ENCODE measurements at regions not wholly inside any gene's neighbourhood (a gene's known extent, or its start where the extent isn't known, plus 50 kb on each side); places are given as distances from the start of the nearest gene placed in this dataset.

DNA sequence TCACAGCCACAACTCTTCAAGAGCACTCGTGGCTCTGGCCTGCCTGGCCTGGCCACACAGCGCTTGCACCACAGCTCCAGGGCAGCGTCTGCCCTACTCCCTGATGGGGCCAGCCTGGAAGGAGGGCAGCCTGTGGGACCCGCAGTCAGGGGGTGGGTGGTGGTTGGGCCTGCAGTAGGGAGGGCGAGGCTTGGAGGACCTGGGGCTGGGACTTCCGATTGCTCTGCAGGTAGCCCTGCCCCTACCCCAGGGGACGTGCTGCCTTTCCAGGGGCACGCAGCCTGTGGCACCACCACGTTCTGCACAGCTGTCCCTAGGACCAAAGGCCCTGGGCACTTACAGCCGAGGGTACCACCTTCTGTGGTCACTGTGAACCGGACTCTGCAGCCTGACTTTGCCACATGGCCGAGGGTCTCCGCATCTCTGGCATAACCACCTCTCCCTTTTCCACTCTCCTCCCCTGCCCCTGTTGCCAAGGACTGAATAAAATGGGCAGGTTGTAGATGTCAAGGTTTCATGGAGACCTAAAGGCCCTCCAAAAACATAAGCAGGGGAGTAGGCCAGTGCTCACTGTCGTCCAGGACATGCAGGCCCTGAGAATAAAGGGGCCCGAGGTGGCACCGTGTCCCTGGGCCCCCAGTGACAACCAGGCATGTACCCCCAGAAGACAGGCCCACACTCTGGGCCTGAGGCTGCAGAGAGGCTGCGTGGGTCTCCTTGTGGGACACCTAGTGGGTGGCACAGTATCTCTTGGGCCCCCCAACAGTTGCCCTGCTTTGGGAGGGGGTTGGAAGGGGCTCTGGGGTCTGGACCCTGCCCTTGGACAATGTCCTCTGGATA is 87.3 kb downstream of the INHBB start:
- Histone ChIP-seq H2AFZ (ENCODE audit: low read length) (no peak overlapping the region), H2BK15ac (ENCODE audit: low read length) (no peak overlapping the region), H2BK12ac (ENCODE audit: low read length) (no peak overlapping the region), H3K18ac (ENCODE audit: low read length) (no peak overlapping the region), H4K8ac (ENCODE audit: low read depth, low read length) (no peak overlapping the region), H2AK5ac (ENCODE audit: low read depth, low read length) (peak overlapping the region; percentile 60), H3K4ac (ENCODE audit: low read length) (no peak overlapping the region), H3K4me2 (ENCODE audit: insufficient read depth, low read length, poor library complexity, severe bottlenecking) (no peak overlapping the region), H4K91ac (ENCODE audit: low read depth, low read length, poor library complexity) (no peak overlapping the region), H3K9ac (ENCODE audit: low read depth, low read length, poor library complexity) (no peak overlapping the region), H3K27ac (replicated peaks; ENCODE audit: low read length) (no peak overlapping the region), H3K4me3 (ENCODE audit: low read length in 2 of 2) (no peak overlapping the region), H2BK5ac (ENCODE audit: low read length) (no peak overlapping the region), H3K14ac (ENCODE audit: low read length) (no peak overlapping the region), H3K9me3 (replicated peaks in 1 of 2; ENCODE audit: control insufficient read depth in 2 of 2, insufficient read depth in 1 of 2, low read depth in 1 of 2, low read length in 2 of 2) (no peaks in the 10 kb centered on the region), H3K79me1 (ENCODE audit: low read depth, low read length) (no peaks in the 10 kb centered on the region), H3K23ac (ENCODE audit: low read depth, low read length, poor library complexity) (peak overlapping the region; percentile 82), H2BK120ac (ENCODE audit: low read depth, low read length) (no peak overlapping the region), H3K36me3 (replicated peaks in 1 of 2; ENCODE audit: control insufficient read depth in 2 of 2, insufficient read depth in 2 of 2, low read length in 2 of 2) (no peaks in the 10 kb centered on the region), H3K27me3 (ENCODE audit: control insufficient read depth in 3 of 3, insufficient read depth in 3 of 3, low read depth in 1 of 3, low read length in 3 of 3) (peaks cover 0 to 75% (median 10%) of the 10 kb centered on the region in 3 experiments), H3K4me1 (ENCODE audit: control insufficient read depth in 2 of 2, insufficient read depth in 1 of 2, low read depth in 1 of 2, low read length in 2 of 2) (no peaks in the 10 kb centered on the region)
- no CpG with 5 or more reads among the region's 17 CpGs for WGBS, 2 donors (ENCODE audit: extremely low coverage in 2 of 2, insufficient read length in 2 of 2, insufficient replicate concordance in 1 of 2)
- no peak for DNase-seq (ENCODE audit: low spot score)

DNA sequence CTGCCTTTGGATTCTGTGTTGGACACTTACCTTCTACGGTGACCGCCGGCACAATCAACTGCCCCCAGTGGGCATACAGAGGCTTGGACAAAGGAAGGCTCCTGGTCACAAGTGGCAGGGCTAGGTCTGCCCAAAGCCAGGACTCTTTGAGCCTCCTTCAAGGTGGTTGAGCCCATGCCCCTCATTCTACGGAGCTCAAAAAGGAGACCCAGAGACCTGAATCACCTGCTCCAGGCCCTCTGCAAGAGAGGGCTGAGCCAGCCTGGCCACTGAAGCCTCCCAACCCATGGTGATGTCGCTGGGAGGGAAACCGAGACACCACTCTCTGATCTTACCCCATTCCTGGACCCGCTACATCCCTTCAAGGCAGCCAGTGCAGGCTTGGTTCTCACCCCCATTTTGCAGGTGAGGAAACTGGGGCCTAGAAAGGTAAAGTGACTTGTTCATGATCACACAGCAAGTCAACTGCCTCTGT is 87.9 kb downstream of the INHBB start:
- Histone ChIP-seq H3K14ac (ENCODE audit: low read length) (no peak overlapping the region), H4K91ac (ENCODE audit: low read depth, low read length, poor library complexity) (no peak overlapping the region), H3K18ac (ENCODE audit: low read length) (no peak overlapping the region), H3K27me3 (ENCODE audit: control insufficient read depth in 3 of 3, insufficient read depth in 3 of 3, low read depth in 1 of 3, low read length in 3 of 3) (peaks cover 0 to 81% (median 10%) of the 10 kb centered on the region in 3 experiments), H3K23ac (ENCODE audit: low read depth, low read length, poor library complexity) (no peak overlapping the region), H2BK5ac (ENCODE audit: low read length) (no peak overlapping the region), H3K4ac (ENCODE audit: low read length) (no peak overlapping the region), H2BK12ac (ENCODE audit: low read length) (no peak overlapping the region), H3K4me1 (ENCODE audit: control insufficient read depth in 2 of 2, insufficient read depth in 1 of 2, low read depth in 1 of 2, low read length in 2 of 2) (no peaks in the 10 kb centered on the region), H2BK15ac (ENCODE audit: low read length) (no peak overlapping the region), H3K9ac (ENCODE audit: low read depth, low read length, poor library complexity) (no peak overlapping the region), H2AFZ (ENCODE audit: low read length) (no peak overlapping the region), H3K4me3 (ENCODE audit: low read length in 2 of 2) (no peak overlapping the region), H3K36me3 (replicated peaks in 1 of 2; ENCODE audit: control insufficient read depth in 2 of 2, insufficient read depth in 2 of 2, low read length in 2 of 2) (no peaks in the 10 kb centered on the region), H3K27ac (replicated peaks; ENCODE audit: low read length) (no peak overlapping the region), H4K8ac (ENCODE audit: low read depth, low read length) (no peak overlapping the region), H3K4me2 (ENCODE audit: insufficient read depth, low read length, poor library complexity, severe bottlenecking) (no peak overlapping the region), H2BK120ac (ENCODE audit: low read depth, low read length) (no peak overlapping the region), H3K9me3 (replicated peaks in 1 of 2; ENCODE audit: control insufficient read depth in 2 of 2, insufficient read depth in 1 of 2, low read depth in 1 of 2, low read length in 2 of 2) (no peaks in the 10 kb centered on the region), H2AK5ac (ENCODE audit: low read depth, low read length) (peak overlapping the region; percentile 50), H3K79me1 (ENCODE audit: low read depth, low read length) (no peaks in the 10 kb centered on the region)
- no CpG with 5 or more reads among the region's 7 CpGs for WGBS, 2 donors (ENCODE audit: extremely low coverage in 2 of 2, insufficient read length in 2 of 2, insufficient replicate concordance in 1 of 2)
- DNase-seq (ENCODE audit: low spot score): no peak

DNA sequence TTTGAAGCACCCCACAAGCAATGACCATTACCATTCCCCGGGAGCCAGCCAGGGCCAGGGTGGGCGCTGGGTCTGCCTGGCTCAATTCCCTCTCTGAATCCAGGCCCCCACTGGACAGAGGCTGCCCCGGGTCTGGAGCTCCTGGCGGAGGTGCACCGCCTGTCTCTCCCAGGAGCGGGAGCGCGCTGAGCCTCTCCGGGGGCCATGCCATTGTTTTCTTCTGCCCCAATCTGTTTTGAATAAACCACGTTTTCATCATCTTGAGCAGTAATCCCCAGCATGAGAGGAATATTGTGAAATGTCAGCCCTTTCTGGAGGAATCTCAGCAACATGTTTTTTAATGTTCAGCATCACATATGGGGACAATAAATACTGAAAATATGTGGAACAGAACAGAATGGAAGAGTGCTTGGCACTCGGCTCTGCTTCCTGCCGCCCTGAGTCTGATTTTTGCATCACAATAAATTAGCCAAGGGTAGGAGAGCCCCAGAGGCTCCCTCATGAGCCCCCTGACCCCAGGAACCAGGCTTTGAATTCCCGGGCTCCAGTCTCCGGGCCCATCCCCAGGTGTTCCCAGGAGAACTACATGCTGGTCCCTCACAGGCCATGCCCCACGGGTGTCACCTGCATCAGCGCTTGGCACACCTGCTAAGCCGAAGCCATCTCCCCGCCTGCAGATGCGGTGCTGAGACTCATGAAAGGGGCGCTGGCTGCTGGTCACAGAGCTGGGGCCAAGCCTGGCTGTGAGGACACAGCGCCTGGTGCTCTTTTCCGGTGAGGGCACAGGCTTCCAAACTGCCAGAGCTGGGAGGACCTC is 88.8 kb downstream of the INHBB start:
- H4K91ac ChIP-seq (ENCODE audit: low read depth, low read length, poor library complexity): peak overlapping the region; percentile 11
- no peak overlapping the region for H3K4me3 ChIP-seq (ENCODE audit: low read length in 2 of 2)
- H3K4me2 ChIP-seq (ENCODE audit: insufficient read depth, low read length, poor library complexity, severe bottlenecking): no peak overlapping the region
- no peak overlapping the region for H3K23ac ChIP-seq (ENCODE audit: low read depth, low read length, poor library complexity)
- no peak overlapping the region for H3K27ac ChIP-seq (replicated peaks; ENCODE audit: low read length)
- peaks cover 0 to 82% (median 11%) of the 10 kb centered on the region in 3 experiments for H3K27me3 ChIP-seq (ENCODE audit: control insufficient read depth in 3 of 3, insufficient read depth in 3 of 3, low read depth in 1 of 3, low read length in 3 of 3)
- no peak overlapping the region for H2BK120ac ChIP-seq (ENCODE audit: low read depth, low read length)
- no CpG with 5 or more reads among the region's 22 CpGs for WGBS, 2 donors (ENCODE audit: extremely low coverage in 2 of 2, insufficient read length in 2 of 2, insufficient replicate concordance in 1 of 2)
- H3K9ac ChIP-seq (ENCODE audit: low read depth, low read length, poor library complexity): no peak overlapping the region
- H2AFZ ChIP-seq (ENCODE audit: low read length): no peak overlapping the region
- no peaks in the 10 kb centered on the region for H3K4me1 ChIP-seq (ENCODE audit: control insufficient read depth in 2 of 2, insufficient read depth in 1 of 2, low read depth in 1 of 2, low read length in 2 of 2)
- H2BK15ac ChIP-seq (ENCODE audit: low read length): no peak overlapping the region
- no peak overlapping the region for H3K14ac ChIP-seq (ENCODE audit: low read length)
- H2BK5ac ChIP-seq (ENCODE audit: low read length): no peak overlapping the region
- no peak overlapping the region for H4K8ac ChIP-seq (ENCODE audit: low read depth, low read length)
- no peak overlapping the region for H2AK5ac ChIP-seq (ENCODE audit: low read depth, low read length)
- no peak for DNase-seq (ENCODE audit: low spot score)
- H3K36me3 ChIP-seq (replicated peaks in 1 of 2; ENCODE audit: control insufficient read depth in 2 of 2, insufficient read depth in 2 of 2, low read length in 2 of 2): no peaks in the 10 kb centered on the region
- H3K79me1 ChIP-seq (ENCODE audit: low read depth, low read length): no peaks in the 10 kb centered on the region
- no peaks in the 10 kb centered on the region for H3K9me3 ChIP-seq (replicated peaks in 1 of 2; ENCODE audit: control insufficient read depth in 2 of 2, insufficient read depth in 1 of 2, low read depth in 1 of 2, low read length in 2 of 2)
- no peak overlapping the region for H2BK12ac ChIP-seq (ENCODE audit: low read length)
- peak overlapping the region; percentile 2 for H3K18ac ChIP-seq (ENCODE audit: low read length)
- H3K4ac ChIP-seq (ENCODE audit: low read length): no peak overlapping the region

Measured in neuronal stem cell (in vitro differentiated cells).